Stomach smooth muscle (tissue), 2 donors: ENCODE measurements at regions not wholly inside any gene's neighbourhood (a gene's known extent, or its start where the extent isn't known, plus 50 kb on each side); places are given as distances from the start of the nearest gene placed in this dataset.

Source experiments
- H3K27ac ChIP-seq: one replicate; pipeline ENCODE4 v1.7.0; 2013; ENCODE audit warnings: mild to moderate bottlenecking, low read length, inconsistent platforms
- H3K27me3 ChIP-seq, 2 donors: one replicate each; pipeline ENCODE4 v1.7.0; 2013; ENCODE audit warnings: low read length in 2 of 2; ENCODE audit not compliant: insufficient read depth in 2 of 2, control insufficient read depth in 1 of 2
- H3K36me3 ChIP-seq, 2 donors: one replicate each; pipeline ENCODE4 v1.7.0; 2013; ENCODE audit warnings: low read length in 2 of 2; ENCODE audit not compliant: control insufficient read depth in 2 of 2, insufficient read depth in 2 of 2
- H3K4me1 ChIP-seq: one replicate; pipeline ENCODE4 v1.7.0; 2013; ENCODE audit warnings: low read length; ENCODE audit not compliant: control insufficient read depth, insufficient read depth
- H3K4me3 ChIP-seq, 2 donors: one replicate each; pipeline ENCODE4 v1.7.0; 2013; ENCODE audit warnings: low read length in 2 of 2
- H3K9ac ChIP-seq, 2 donors: one replicate each; pipeline ENCODE4 v1.7.0; 2013; ENCODE audit warnings: low read length in 2 of 2, mild to moderate bottlenecking in 1 of 2
- H3K9me3 ChIP-seq, 2 donors: one replicate each; pipeline ENCODE4 v1.7.0; 2013; ENCODE audit warnings: low read length in 2 of 2; ENCODE audit not compliant: control insufficient read depth in 2 of 2
- donor health status: healthy.
- donor health status: Pancreatic carcinoma.

DNA sequence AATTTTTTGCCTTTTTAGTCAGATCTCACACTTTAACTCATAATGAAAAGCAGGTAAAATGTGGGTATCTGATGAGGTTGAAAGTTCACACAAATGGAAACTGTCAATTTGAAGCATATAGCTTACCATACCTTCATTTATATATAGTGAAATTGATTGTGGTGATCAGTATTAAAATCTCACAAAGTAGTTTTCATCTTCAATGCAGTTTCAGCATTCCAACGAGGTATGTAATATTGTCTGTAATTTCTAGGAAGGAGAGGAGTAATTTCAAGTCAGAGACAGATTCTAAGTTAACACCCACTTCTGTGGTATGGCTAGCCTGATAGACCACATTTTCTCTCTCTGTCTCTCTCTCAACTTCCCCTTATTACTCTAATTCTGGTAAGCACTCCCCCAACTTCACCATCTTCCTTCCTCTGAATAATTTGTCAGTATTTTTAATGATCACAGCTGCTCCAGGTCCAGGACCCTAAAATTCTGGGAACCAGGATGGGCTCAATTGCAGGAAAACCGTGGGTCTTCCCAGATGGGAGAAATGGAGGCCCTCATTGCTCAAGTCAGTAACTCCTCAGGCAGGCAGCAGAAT, 455.7 kb downstream of the FGF9 start:
- no peak overlapping the region for H3K27ac ChIP-seq
- no peaks in the 10 kb centered on the region for H3K27me3 ChIP-seq
- no peak overlapping the region for H3K4me3 ChIP-seq
- no peaks in the 10 kb centered on the region for H3K36me3 ChIP-seq
- no peaks in the 10 kb centered on the region for H3K4me1 ChIP-seq
- H3K9ac ChIP-seq = no peak overlapping the region
- H3K9me3 ChIP-seq = peaks cover 0 to 2% of the 10 kb centered on the region in 2 donors

DNA sequence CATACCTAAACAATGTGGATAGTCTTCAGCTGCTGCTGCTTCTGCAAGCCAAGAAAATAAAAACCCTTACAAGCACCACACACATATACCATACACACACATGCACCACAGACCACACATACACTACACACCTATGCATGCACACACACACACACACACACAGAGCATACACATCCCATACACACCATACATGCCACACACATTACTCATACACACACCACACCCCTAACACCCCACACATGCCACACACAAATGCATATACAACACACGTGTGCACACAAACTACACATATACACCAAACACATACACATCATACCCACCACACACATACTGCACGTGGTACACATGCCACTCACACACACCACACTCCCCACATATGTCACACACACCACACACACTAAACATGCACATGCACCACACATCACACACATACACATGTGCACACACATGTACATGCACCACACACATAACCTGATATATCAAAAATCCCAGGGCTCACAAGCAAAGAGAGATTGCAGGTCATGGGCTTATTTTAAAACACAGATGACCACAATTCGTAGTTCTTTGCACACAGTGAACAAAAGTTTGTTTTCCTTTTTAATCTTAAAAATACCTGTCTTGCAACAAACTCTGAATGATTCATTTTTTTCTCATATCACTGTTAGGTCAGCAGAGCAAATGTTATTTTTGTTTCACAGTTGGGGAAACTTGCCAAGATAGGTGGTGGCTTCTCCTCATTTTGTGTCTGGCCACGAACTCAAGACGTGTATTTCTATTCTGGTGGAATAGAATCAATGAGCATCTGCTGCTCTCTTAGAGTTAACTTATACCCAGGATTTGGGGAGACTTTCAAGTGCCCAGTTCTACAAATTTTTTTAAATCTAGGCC, 456.6 kb downstream of the FGF9 start:
- Histone ChIP-seq H3K27me3 (no peaks in the 10 kb centered on the region), H3K36me3 (no peaks in the 10 kb centered on the region), H3K4me3 (no peak overlapping the region), H3K9me3 (peaks cover 0 to 2% of the 10 kb centered on the region in 2 donors), H3K4me1 (no peaks in the 10 kb centered on the region), H3K27ac (no peak overlapping the region), H3K9ac (no peak overlapping the region)

DNA sequence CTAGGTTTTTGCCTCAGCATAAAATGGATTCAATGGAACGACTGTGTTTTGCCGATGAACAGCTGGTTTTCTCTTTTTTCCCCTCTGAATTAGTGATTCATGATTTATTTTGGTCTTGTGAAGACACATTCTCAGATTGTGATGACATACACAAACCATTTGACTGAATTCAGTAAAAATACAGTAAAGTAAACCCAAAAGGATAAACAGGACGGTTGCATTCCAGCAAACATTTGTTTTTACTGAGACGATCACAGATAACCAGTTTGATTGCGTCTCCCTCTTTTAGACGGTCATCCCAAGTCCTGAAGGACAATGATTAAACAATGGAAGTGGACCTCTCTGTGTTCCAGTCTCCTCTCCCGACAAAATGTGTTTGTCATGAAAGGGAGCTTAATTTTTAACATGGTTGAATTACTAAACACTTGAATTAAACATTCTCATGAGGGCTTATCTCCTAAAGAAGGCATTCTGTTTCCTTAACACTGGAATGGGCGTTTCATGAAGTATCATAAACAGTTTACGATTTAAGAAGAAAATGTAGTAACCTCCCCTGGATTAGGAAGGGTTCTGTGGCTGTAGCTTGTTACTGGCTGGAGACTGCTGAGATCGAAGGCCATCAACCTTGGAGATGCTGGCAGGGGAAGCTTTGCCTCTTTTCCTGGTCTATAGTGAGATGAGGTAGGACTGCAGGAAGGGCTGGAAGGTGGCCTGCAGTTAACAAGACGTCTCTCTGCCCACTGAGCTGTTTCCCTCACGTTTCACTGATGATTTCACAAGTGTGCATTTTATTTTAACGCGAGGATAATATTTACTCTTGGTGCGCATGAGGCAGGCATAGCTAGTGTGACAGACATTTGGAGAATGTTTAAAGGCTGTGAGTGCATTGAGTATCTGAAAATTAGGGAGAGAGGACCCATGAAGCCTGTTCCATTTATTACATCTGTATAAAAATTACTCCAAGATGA, 457.9 kb downstream of the FGF9 start:
- Histone ChIP-seq H3K27me3 (no peaks in the 10 kb centered on the region), H3K9ac (no peak overlapping the region), H3K27ac (no peak overlapping the region), H3K36me3 (no peaks in the 10 kb centered on the region), H3K9me3 (peaks cover 0 to 2% of the 10 kb centered on the region in 2 donors), H3K4me1 (no peaks in the 10 kb centered on the region), H3K4me3 (no peak overlapping the region)

GRCh38 chr13:22130254-22130653, 459.4 kb downstream of the FGF9 start:
- peaks cover 0 to 2% of the 10 kb centered on the region in 2 donors for H3K9me3 ChIP-seq
- no peak overlapping the region for H3K9ac ChIP-seq
- H3K4me1 ChIP-seq = no peaks in the 10 kb centered on the region
- H3K27me3 ChIP-seq = no peaks in the 10 kb centered on the region
- H3K27ac ChIP-seq = no peak overlapping the region
- H3K36me3 ChIP-seq = no peaks in the 10 kb centered on the region
- H3K4me3 ChIP-seq = no peak overlapping the region

GRCh38 chr13:22134261-22134660, 463.4 kb downstream of the FGF9 start:
- no peak overlapping the region for H3K27ac ChIP-seq
- no peaks in the 10 kb centered on the region for H3K27me3 ChIP-seq
- peaks cover 0 to 2% of the 10 kb centered on the region in 2 donors for H3K9me3 ChIP-seq
- H3K36me3 ChIP-seq = no peaks in the 10 kb centered on the region
- H3K4me3 ChIP-seq = no peak overlapping the region
- H3K9ac ChIP-seq = no peak overlapping the region
- H3K4me1 ChIP-seq = no peaks in the 10 kb centered on the region

GRCh38 chr13:22135446-22135845, 464.6 kb downstream of the FGF9 start:
- no peak overlapping the region for H3K4me3 ChIP-seq
- no peaks in the 10 kb centered on the region for H3K36me3 ChIP-seq
- H3K4me1 ChIP-seq = no peaks in the 10 kb centered on the region
- no peaks in the 10 kb centered on the region for H3K27me3 ChIP-seq
- no peaks in the 10 kb centered on the region for H3K9me3 ChIP-seq
- H3K27ac ChIP-seq = no peak overlapping the region
- no peak overlapping the region for H3K9ac ChIP-seq

DNA sequence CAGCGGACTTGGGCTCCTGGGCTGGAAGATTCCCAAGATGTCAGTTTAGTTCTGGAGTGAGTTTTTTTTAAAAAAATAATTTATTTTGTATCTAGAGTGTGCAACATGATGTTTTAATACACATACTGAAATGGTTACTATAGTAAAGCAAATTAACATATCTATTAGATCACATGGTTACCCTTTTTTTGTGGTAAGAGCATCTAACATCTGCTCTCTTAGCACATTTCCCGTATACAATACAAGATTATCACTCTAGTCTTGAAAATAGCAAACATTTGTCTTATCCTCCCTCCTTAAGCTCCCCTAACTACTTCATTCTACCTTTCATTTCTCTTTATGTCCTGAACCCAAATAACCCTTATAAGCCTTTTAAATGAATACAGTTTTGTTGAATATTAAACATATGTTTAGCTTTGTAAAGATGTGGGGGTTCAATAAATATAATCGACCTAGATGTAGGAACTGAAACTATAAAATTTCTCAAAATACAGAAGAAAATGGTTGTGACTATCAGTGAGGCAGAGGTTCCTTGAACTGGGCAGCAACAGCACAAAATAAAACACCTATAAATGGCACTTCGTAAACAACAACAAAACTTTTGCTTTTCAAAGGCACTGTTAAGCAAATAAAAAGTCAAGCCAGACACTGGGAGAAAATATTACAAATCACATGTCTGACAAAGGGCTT, 466.6 kb downstream of the FGF9 start:
- H3K9me3 ChIP-seq = no peaks in the 10 kb centered on the region
- no peaks in the 10 kb centered on the region for H3K36me3 ChIP-seq
- H3K4me3 ChIP-seq = no peak overlapping the region
- H3K4me1 ChIP-seq = no peaks in the 10 kb centered on the region
- H3K27ac ChIP-seq = no peak overlapping the region
- H3K27me3 ChIP-seq = no peaks in the 10 kb centered on the region
- H3K9ac ChIP-seq = no peak overlapping the region

- H3K4me1 ChIP-seq = no peaks in the 10 kb centered on the region
- no peaks in the 10 kb centered on the region for H3K27me3 ChIP-seq
- H3K9ac ChIP-seq = no peak overlapping the region
- H3K9me3 ChIP-seq = no peaks in the 10 kb centered on the region
- H3K4me3 ChIP-seq = no peak overlapping the region
- no peaks in the 10 kb centered on the region for H3K36me3 ChIP-seq
- no peak overlapping the region for H3K27ac ChIP-seq
Observed at GRCh38 chr13:22138947-22139346, 468.1 kb downstream of the FGF9 start.

- Histone ChIP-seq H3K9ac (no peak overlapping the region), H3K9me3 (no peaks in the 10 kb centered on the region), H3K27me3 (no peaks in the 10 kb centered on the region), H3K4me3 (no peak overlapping the region), H3K27ac (no peak overlapping the region), H3K4me1 (no peaks in the 10 kb centered on the region), H3K36me3 (no peaks in the 10 kb centered on the region)
Observed at GRCh38 chr13:22141716-22142115, 470.8 kb downstream of the FGF9 start.

- Histone ChIP-seq H3K9me3 (no peaks in the 10 kb centered on the region), H3K4me3 (no peak overlapping the region), H3K4me1 (no peaks in the 10 kb centered on the region), H3K36me3 (no peaks in the 10 kb centered on the region), H3K27me3 (no peaks in the 10 kb centered on the region), H3K9ac (no peak overlapping the region), H3K27ac (no peak overlapping the region)
Observed at GRCh38 chr13:22143671-22144070, 472.8 kb downstream of the FGF9 start.
